Heart right ventricle (tissue), 16 donors: ENCODE measurements at regions not wholly inside any gene's neighbourhood (a gene's known extent, or its start where the extent isn't known, plus 50 kb on each side); places are given as distances from the start of the nearest gene placed in this dataset.

Experiments used
- ATAC-seq, 8 donors: fragments of 200-7000 bp; cut with Tn5 transposase; one replicate each; pipeline ENCODE4 v1.9.1; 2020; ENCODE audit warnings: mild to moderate bottlenecking in 8 of 8, moderate library complexity in 8 of 8, moderate number of reproducible peaks in 1 of 8
- DNase-seq, 2 donors: peaks; one replicate each; pipeline ENCODE4 v3.0.0-alpha.2; 2020
- H3K27ac ChIP-seq, 10 donors: fragments of 200-600 bp; sonication (generic) in 2 of 10; one replicate each; pipeline versions ENCODE4 v1.5.0 to v1.8.0; 2020 to 2022; ENCODE audit warnings: mild to moderate bottlenecking in 3 of 10
- H3K27me3 ChIP-seq, 7 donors: fragments of 200-600 bp; one replicate each; pipeline ENCODE4 v1.8.0; 2021 to 2022; ENCODE audit warnings: mild to moderate bottlenecking in 2 of 7
- H3K36me3 ChIP-seq, 9 donors: fragments of 200-600 bp; sonication (generic) in 1 of 9; one replicate each; pipeline versions ENCODE4 v1.5.0 to v1.8.0; 2020 to 2022; ENCODE audit warnings: mild to moderate bottlenecking in 2 of 9
- H3K4me1 ChIP-seq, 9 donors: fragments of 200-600 bp; sonication (generic) in 1 of 9; one replicate each; pipeline versions ENCODE4 v1.5.0 to v1.8.0; 2020 to 2022; ENCODE audit warnings: mild to moderate bottlenecking in 4 of 9
- H3K4me3 ChIP-seq, 10 donors: fragments of 200-600 bp; sonication (generic) in 2 of 10; one replicate each; pipeline versions ENCODE4 v1.5.0 to v1.8.0; 2020 to 2022; ENCODE audit warnings: mild to moderate bottlenecking in 7 of 10, moderate library complexity in 2 of 10
- H3K9me3 ChIP-seq, 11 donors: fragments of 200-600 bp in 10 of 11; sonication (generic) in 2 of 11; one replicate each; pipeline versions ENCODE4 v1.5.0 to v1.8.0; 2013 to 2022; ENCODE audit warnings: mild to moderate bottlenecking in 2 of 11, control low read depth in 1 of 11, moderate library complexity in 1 of 11
- WGBS, 2 donors: extraction: QIAGEN DNeasy Blood & Tissue Kit; methylation state at CpG; one replicate each; pipeline ENCODE4 v1.1.7; 2013; ENCODE audit warnings: inconsistent platforms in 1 of 2; 5-methylcytosine and 5-hydroxymethylcytosine counted together
- intact Hi-C, 10 donors: fragments of 100-400 bp; cut with DNase I; formaldehyde crosslinking; loops; one replicate each; pipeline versions ENCODE4 v1.11.1 to v1.14.2; 2022
- TF ChIP-seq, protein P1 (sequence below), 9 donors: fragments of 200-600 bp; sonication (generic) in 2 of 9; IDR thresholded peaks; one replicate each; pipeline versions ENCODE4 v1.5.0 to v1.8.0; 2021 to 2022; ENCODE audit warnings: antibody characterized with exemption in 9 of 9, mild to moderate bottlenecking in 5 of 9, moderate library complexity in 1 of 9
- donor health status: Arrhythmogenic right ventricular cardiomyopathy.
- donor health status: ischemic (EF 13 %, LVEDD 7.1; RV severe dilation, severe dysfunction).
- donor health status: healthy with polysubstance abuse.
- donor health status: DM: no; HTN: yes; CAD: no.
- donor health status: DM: no; HTN: no; CAD: no.
- donor health status: ischemic (EF 25% LVEDD 6.9; RV normal size, moderate dysfunction).
- donor health status: ischemic (EF 25% LVEDD 5.7; RV mildly dilated, moderate dysfunction).
- donor health status: healthy.
- donor health status: DM: yes; HTN: yes; CAD: no.
- donor health status: Ischemic cardiomyopathy.
- donor health status: ischemic (EF 35%, LVEDD 5.7; RV mildly dilated, moderate dysfunction).
- donor health status: nonischemic (EF 11% LVEDD 7.7; RV severe dilation, severe dysfunction).
- donor health status: DM: yes; HTN: yes; CAD: no.
- donor health status: PGD.
- donor health status: ischemic (EF 29% LVEDD 5.4; RV normal size, mild dysfunction).
- donor health status: nonischemic (EF 23%, LVEDD 6.1; RV moderate dilation, normal function).

DNA sequence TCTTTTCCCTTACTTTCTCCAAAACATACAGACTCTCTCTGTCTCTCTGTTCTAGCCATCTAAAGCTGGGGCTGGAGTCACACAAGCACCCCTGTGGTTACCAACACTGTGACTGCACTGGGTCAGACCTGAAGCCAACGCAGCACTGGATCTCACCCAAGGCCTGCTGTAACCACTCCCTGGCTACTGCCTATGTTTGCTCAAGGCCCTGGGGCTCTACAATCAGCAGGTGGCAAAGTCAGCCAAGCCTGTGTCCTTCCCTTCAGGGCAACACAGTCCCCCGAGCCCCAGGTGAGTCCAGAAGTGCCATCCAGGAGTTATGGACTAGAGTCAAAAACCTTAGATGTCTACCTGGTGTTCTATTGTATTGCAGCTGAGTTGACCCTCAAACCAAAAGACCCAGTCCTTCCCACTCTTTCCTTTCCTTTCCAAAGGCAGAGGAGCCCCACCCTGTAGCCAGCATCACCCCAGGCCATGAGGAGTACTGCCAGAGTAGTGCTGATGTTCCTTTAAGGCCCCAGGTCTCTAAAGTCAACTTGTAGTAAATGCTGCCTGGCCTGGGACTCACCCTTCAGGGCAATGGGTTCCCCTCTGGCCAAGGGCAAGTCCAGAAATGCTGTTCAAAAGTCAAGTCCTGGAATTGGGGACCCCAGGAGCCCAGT lies 58.8 kb upstream of the RAP2C start:
- H3K27me3 ChIP-seq, result peaks cover 0 to 13% (median 0%) of the 10 kb centered on the region in 7 donors
- H3K36me3 ChIP-seq, result no peaks in the 10 kb centered on the region
- H3K27ac ChIP-seq, result no peak overlapping the region
- intact Hi-C loops, result no loop called here
- DNase-seq (no peak), ATAC-seq (no peak)
- H3K4me3 ChIP-seq, result no peak overlapping the region
- no peaks in the 10 kb centered on the region for H3K4me1 ChIP-seq
- no peaks in the 10 kb centered on the region for H3K9me3 ChIP-seq
- TF ChIP-seq, protein P1, sequence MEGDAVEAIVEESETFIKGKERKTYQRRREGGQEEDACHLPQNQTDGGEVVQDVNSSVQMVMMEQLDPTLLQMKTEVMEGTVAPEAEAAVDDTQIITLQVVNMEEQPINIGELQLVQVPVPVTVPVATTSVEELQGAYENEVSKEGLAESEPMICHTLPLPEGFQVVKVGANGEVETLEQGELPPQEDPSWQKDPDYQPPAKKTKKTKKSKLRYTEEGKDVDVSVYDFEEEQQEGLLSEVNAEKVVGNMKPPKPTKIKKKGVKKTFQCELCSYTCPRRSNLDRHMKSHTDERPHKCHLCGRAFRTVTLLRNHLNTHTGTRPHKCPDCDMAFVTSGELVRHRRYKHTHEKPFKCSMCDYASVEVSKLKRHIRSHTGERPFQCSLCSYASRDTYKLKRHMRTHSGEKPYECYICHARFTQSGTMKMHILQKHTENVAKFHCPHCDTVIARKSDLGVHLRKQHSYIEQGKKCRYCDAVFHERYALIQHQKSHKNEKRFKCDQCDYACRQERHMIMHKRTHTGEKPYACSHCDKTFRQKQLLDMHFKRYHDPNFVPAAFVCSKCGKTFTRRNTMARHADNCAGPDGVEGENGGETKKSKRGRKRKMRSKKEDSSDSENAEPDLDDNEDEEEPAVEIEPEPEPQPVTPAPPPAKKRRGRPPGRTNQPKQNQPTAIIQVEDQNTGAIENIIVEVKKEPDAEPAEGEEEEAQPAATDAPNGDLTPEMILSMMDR (IDR thresholded peaks at IDR 0.05), result no peak
- 95 to 98% methylated on average over 2 of the region's 2 CpGs for WGBS, 2 donors

DNA sequence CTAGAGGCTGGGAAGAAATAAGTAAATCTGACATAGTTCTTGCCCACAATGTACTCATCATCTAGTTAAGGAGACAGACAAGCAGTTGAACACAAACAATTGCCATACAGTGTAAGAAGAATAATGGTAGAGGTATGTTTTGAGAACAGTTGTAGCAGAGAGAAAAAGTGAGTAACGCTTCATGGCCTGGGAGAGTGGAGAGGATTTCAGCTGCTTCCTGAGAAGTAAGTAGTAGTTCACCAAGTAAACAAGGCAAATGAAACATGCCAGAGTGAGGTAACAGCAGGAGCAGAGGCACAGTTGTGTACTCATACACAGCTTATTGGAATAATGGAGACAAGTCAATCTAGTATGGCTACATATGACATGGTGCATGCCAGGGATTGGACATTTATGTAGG lies 53.6 kb upstream of the RAP2C start:
- ATAC-seq (no peak), DNase-seq (no peak)
- 93 to 96% methylated on average over 1 of the region's 1 CpG for WGBS, 2 donors
- H3K36me3 ChIP-seq, result no peaks in the 10 kb centered on the region
- no peak overlapping the region for H3K4me3 ChIP-seq
- H3K4me1 ChIP-seq, result peaks cover 0 to 5% (median 0%) of the 10 kb centered on the region in 9 donors
- TF ChIP-seq, protein P1 (IDR thresholded peaks at IDR 0.05), result no peak
- peak overlapping the region in 2 of 10 donors; percentile 25 to 57 for H3K27ac ChIP-seq
- no peaks in the 10 kb centered on the region for H3K9me3 ChIP-seq
- H3K27me3 ChIP-seq, result peaks cover 0 to 9% (median 0%) of the 10 kb centered on the region in 7 donors
- intact Hi-C loops, result no loop called here

DNA sequence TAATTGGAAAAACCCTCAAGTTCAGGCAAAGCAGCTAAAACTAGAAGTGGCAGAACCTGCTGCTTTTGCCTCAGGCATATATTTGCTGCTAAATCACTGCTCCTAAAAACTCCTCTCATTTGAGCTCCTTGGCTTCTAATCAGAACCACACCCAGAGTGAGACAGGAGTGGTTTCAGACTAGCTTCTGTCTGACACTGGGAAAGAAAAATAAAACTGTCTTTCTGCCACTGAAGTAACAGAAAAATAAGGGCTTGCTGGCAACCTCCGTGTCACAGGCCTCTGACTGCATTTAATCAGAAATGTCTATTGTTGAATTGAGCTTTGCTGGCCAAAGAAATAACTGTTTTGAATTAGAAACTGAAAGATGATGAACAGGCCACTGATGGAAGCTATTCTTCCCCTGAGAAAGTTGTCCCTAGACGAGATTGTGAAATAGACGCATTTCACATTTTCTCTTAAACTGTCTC lies 52.1 kb upstream of the RAP2C start:
- H3K27ac ChIP-seq, result peak overlapping the region in 8 of 10 donors; percentile 5 to 58 (median 46)
- ATAC-seq (peak in 3 of 8 donors; percentile 61 to 79 (median 64)), DNase-seq (peak in 1 of 2 donors; percentile 3)
- peaks cover 0 to 5% (median 0%) of the 10 kb centered on the region in 9 donors for H3K4me1 ChIP-seq
- H3K36me3 ChIP-seq, result no peaks in the 10 kb centered on the region
- H3K4me3 ChIP-seq, result no peak overlapping the region
- no peaks in the 10 kb centered on the region for H3K9me3 ChIP-seq
- peaks cover 0 to 12% (median 0%) of the 10 kb centered on the region in 7 donors for H3K27me3 ChIP-seq
- 57 to 72% methylated on average over 3 of the region's 3 CpGs for WGBS, 2 donors
- TF ChIP-seq, protein P1 (IDR thresholded peaks at IDR 0.05), result no peak
- intact Hi-C loops, result no loop called here

DNA sequence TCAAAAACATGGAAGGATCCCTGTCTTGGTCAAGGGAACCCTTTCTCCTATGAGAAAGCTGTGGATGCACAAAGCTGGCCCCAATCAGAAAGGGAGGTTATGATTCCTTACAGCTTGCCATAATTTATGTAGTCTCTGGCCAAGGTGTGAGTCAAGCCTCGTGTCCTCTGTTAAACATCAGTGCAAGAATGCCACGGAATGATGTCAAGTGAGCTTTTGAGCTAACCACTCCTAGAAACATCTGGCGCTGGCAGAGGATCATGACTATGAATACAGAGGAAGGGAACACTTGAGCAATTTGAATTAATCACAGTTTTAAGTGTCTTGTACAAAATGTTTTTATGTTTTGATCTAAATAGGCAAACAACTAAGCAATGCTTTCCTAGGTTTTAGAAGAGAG lies 51.5 kb upstream of the RAP2C start:
- TF ChIP-seq, protein P1 (IDR thresholded peaks at IDR 0.05), result no peak
- H3K36me3 ChIP-seq, result no peaks in the 10 kb centered on the region
- DNase-seq, result peak in 1 of 2 donors; percentile 43
- intact Hi-C loops, result no loop called here
- no peak overlapping the region for H3K4me3 ChIP-seq
- H3K4me1 ChIP-seq, result peaks cover 0 to 5% (median 0%) of the 10 kb centered on the region in 9 donors
- H3K9me3 ChIP-seq, result no peaks in the 10 kb centered on the region
- peak; percentile 43 to 90 (median 80) for ATAC-seq
- 38 to 56% methylated on average over 3 of the region's 3 CpGs for WGBS, 2 donors
- H3K27me3 ChIP-seq, result peaks cover 0 to 12% (median 0%) of the 10 kb centered on the region in 7 donors
- H3K27ac ChIP-seq, result peak overlapping the region in 6 of 10 donors; percentile 25 to 57 (median 54)
